Activated CD4-positive, alpha-beta memory T cell treated with anti-CD3 and anti-CD28 coated beads, Interleukin-2, amount 10 ng/mL, durations not matched to agents 7 days and 5 days (primary cell): ENCODE measurements at regions not wholly inside any gene's neighbourhood (a gene's known extent, or its start where the extent isn't known, plus 50 kb on each side); places are given as distances from the start of the nearest gene placed in this dataset.
"Not testable (repeated sequence)": the region's sequence is repeated elsewhere in the genome, so short reads cannot be mapped to it uniquely, and the experiment has no call there.

Experiments
- CTCF ChIA-PET: fragments of 350-600 bp; sonication (Branson Sonifier 250); formaldehyde crosslinking; loops from one replicate; lab custom pipeline; 2021; ENCODE audit warnings: antibody characterized with exemption, inconsistent platforms; lab: Charles Lee
- POLR2A ChIA-PET: fragments of 350-600 bp; sonication (Branson Sonifier 250); formaldehyde crosslinking; loops from one replicate; lab custom pipeline; 2021; ENCODE audit warnings: antibody characterized with exemption; lab: Charles Lee
- DNase-seq: peaks from one replicate; pipeline ENCODE4 v3.0.0-alpha.2; 2020
- H3K27ac Mint-ChIP-seq: one replicate; pipeline ENCODE4 v1.8.0; 2021; ENCODE audit warnings: mild to moderate bottlenecking, mixed read lengths
- H3K27me3 Mint-ChIP-seq: one replicate; pipeline ENCODE4 v1.8.0; 2021; ENCODE audit warnings: mixed read lengths
- H3K36me3 Mint-ChIP-seq: one replicate; pipeline ENCODE4 v1.8.0; 2021; ENCODE audit warnings: low read depth, mixed read lengths
- H3K4me1 Mint-ChIP-seq: one replicate; pipeline ENCODE4 v1.8.0; 2021; ENCODE audit warnings: mixed read lengths
- H3K4me3 Mint-ChIP-seq: one replicate; pipeline ENCODE4 v1.8.0; 2021; ENCODE audit warnings: mild to moderate bottlenecking, mixed read lengths
- H3K9me3 Mint-ChIP-seq: one replicate; pipeline ENCODE4 v1.8.0; 2021; ENCODE audit warnings: mixed read lengths

DNA sequence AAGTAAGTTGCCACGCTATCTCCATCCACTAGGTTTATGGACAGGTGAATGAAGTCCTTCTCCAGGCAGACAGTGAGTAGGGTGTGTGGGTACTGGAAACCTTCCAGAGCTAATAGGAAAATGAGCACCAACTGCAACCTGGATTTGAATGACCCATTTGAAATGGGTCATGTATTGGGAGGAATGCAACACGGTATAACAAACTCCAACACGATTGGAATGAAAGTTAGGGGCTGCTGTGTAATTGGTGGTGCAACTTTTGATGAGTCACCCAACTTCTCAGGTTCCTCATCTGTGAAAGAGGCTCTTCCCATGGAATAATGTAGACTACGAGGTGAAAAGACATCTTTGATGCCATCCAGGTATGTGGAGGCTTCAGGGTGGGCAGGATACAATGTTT, 241.4 kb upstream of the PODXL start:
- no peaks in the 10 kb centered on the region for H3K9me3 Mint-ChIP-seq
- H3K27ac Mint-ChIP-seq: no peak overlapping the region
- no peaks in the 10 kb centered on the region for H3K36me3 Mint-ChIP-seq
- no peaks in the 10 kb centered on the region for H3K4me1 Mint-ChIP-seq
- POLR2A ChIA-PET: no interaction called here
- CTCF ChIA-PET: no interaction called here
- H3K4me3 Mint-ChIP-seq: no peak overlapping the region
- no peak for DNase-seq
- H3K27me3 Mint-ChIP-seq: no peaks in the 10 kb centered on the region

DNA sequence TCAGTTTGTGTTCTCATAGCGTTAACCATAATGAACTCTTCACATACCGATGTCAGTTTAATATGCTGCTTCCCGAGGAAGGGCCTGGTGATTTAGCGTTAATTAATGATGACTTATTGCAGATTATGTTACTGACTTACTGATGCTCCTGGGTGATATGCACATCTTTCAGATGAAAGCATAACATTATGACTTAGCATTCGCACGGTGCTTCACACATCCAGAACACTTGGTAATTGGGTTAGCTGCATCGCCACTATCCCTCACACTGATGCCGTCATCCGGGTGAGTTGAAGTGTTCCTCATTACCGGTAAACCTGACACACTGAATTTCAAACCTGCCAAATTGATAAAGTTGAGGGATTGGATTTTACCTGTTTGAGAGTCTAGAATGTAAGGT, 239.0 kb upstream of the PODXL start:
- Mint-ChIP-seq H3K36me3 (no peaks in the 10 kb centered on the region), H3K27ac (no peak overlapping the region), H3K27me3 (no peaks in the 10 kb centered on the region), H3K4me3 (no peak overlapping the region), H3K9me3 (no peaks in the 10 kb centered on the region), H3K4me1 (no peaks in the 10 kb centered on the region)
- ChIA-PET POLR2A (no interaction called here), CTCF (no interaction called here)
- no peak for DNase-seq

DNA sequence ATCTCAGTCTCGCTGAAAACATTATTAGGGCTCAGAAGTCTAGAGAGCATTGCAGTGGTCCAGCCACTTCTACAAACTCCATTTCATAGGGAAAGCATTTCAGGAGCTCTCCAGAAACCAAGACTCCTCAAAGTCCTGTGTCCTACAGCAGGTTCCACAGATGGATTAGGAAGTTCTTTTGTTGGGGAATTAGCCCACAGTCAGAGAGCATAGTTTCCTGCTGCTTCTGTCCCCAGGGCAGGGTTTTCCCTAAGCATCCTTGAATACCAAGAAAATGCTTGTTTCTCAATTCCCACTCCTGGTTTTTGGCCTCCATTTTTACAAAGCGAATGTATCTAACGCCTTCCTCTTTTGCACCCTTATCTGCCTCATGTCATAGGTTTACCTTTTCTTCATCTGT, 235.9 kb upstream of the PODXL start:
- no peak overlapping the region for H3K4me3 Mint-ChIP-seq
- no peak overlapping the region for H3K27ac Mint-ChIP-seq
- DNase-seq: no peak
- ChIA-PET POLR2A (no interaction called here), CTCF (no interaction called here)
- H3K9me3 Mint-ChIP-seq: no peaks in the 10 kb centered on the region
- no peaks in the 10 kb centered on the region for H3K27me3 Mint-ChIP-seq
- H3K36me3 Mint-ChIP-seq: no peaks in the 10 kb centered on the region
- H3K4me1 Mint-ChIP-seq: no peaks in the 10 kb centered on the region

GRCh38 chr7:131787101-131787500, 230.7 kb upstream of the PODXL start:
- Mint-ChIP-seq H3K4me3 (no peak overlapping the region), H3K27ac (no peak overlapping the region), H3K27me3 (peaks cover 2% of the 10 kb centered on the region), H3K4me1 (no peaks in the 10 kb centered on the region), H3K9me3 (no peaks in the 10 kb centered on the region), H3K36me3 (no peaks in the 10 kb centered on the region)
- ChIA-PET POLR2A (no interaction called here), CTCF (no interaction called here)
- DNase-seq: no peak

GRCh38 chr7:131786204-131786603, 229.8 kb upstream of the PODXL start:
- H3K4me3 Mint-ChIP-seq: no peak overlapping the region
- H3K36me3 Mint-ChIP-seq: no peaks in the 10 kb centered on the region
- ChIA-PET CTCF (no interaction called here), POLR2A (no interaction called here)
- H3K27ac Mint-ChIP-seq: no peak overlapping the region
- DNase-seq: no peak
- H3K9me3 Mint-ChIP-seq: no peaks in the 10 kb centered on the region
- no peaks in the 10 kb centered on the region for H3K4me1 Mint-ChIP-seq
- H3K27me3 Mint-ChIP-seq: peaks cover 2% of the 10 kb centered on the region

DNA sequence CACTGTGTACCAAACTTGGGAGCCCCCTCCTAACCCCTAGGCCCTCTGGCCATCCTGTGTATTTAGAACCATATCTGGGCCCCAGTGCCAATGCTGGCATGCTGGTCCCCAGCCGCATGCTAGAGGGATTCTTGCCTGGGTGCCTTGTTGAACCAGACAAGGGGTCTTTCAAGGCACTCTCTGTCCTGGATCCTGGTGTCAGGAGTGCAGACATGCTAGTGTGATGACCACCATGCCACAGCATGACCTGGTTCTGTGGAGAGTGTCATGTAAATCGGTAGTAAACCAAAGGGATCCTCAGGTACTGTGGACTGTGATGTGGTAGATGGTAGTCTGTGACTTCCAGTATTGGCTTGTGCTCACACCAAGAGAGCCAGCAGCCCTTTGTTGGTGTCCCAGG, 222.2 kb upstream of the PODXL start:
- Mint-ChIP-seq H3K4me1 (no peaks in the 10 kb centered on the region), H3K9me3 (no peaks in the 10 kb centered on the region), H3K4me3 (no peak overlapping the region), H3K36me3 (no peaks in the 10 kb centered on the region), H3K27ac (no peak overlapping the region), H3K27me3 (no peaks in the 10 kb centered on the region)
- CTCF ChIA-PET: no interaction called here
- DNase-seq: no peak
- POLR2A ChIA-PET: no interaction called here

- no peaks in the 10 kb centered on the region for H3K4me1 Mint-ChIP-seq
- POLR2A ChIA-PET: no interaction called here
- H3K27me3 Mint-ChIP-seq: peaks cover 2% of the 10 kb centered on the region
- DNase-seq: no peak
- no peak overlapping the region for H3K27ac Mint-ChIP-seq
- H3K36me3 Mint-ChIP-seq: no peaks in the 10 kb centered on the region
- no peaks in the 10 kb centered on the region for H3K9me3 Mint-ChIP-seq
- CTCF ChIA-PET: no interaction called here
- H3K4me3 Mint-ChIP-seq: no peak overlapping the region
Measured at GRCh38 chr7:131774419-131775220, 218.2 kb upstream of the PODXL start.

DNA sequence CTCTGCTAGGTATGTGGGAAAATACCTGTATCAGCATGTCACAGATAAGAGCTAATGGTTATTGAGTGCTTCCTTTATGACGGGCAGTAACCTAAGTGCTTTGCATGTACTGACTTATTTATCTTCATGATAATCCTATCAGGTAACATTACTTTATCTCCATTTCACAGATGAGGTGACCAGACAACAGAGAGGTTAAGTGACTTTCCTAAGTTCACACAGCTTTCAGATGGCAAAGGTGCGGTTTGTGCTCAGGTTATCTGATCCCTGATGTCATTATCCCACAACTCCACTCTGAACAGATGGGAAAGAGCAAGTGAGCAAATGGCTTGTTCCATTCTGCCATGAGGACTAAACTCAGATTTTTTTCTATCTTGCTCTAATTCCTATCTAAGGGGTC, 217.0 kb upstream of the PODXL start:
- Mint-ChIP-seq H3K27me3 (peaks cover 2% of the 10 kb centered on the region), H3K4me3 (no peak overlapping the region), H3K4me1 (no peaks in the 10 kb centered on the region), H3K9me3 (no peaks in the 10 kb centered on the region), H3K27ac (no peak overlapping the region), H3K36me3 (no peaks in the 10 kb centered on the region)
- CTCF ChIA-PET: no interaction called here
- no peak for DNase-seq
- POLR2A ChIA-PET: no interaction called here

GRCh38 chr7:131769241-131769640, 212.8 kb upstream of the PODXL start:
- ChIA-PET POLR2A (no interaction called here), CTCF (no interaction called here)
- H3K36me3 Mint-ChIP-seq: no peaks in the 10 kb centered on the region
- H3K4me1 Mint-ChIP-seq: no peaks in the 10 kb centered on the region
- H3K27ac Mint-ChIP-seq: no peak overlapping the region
- DNase-seq: no peak
- H3K9me3 Mint-ChIP-seq: no peaks in the 10 kb centered on the region
- H3K4me3 Mint-ChIP-seq: no peak overlapping the region
- peaks cover 4% of the 10 kb centered on the region for H3K27me3 Mint-ChIP-seq

- ChIA-PET POLR2A (no interaction called here), CTCF (no interaction called here)
- Mint-ChIP-seq H3K4me3 (no peak overlapping the region), H3K27me3 (peaks cover 4% of the 10 kb centered on the region), H3K9me3 (no peaks in the 10 kb centered on the region), H3K27ac (no peak overlapping the region), H3K36me3 (no peaks in the 10 kb centered on the region), H3K4me1 (no peaks in the 10 kb centered on the region)
- DNase-seq: no peak
Measured at GRCh38 chr7:131767591-131767990, 211.2 kb upstream of the PODXL start.

DNA sequence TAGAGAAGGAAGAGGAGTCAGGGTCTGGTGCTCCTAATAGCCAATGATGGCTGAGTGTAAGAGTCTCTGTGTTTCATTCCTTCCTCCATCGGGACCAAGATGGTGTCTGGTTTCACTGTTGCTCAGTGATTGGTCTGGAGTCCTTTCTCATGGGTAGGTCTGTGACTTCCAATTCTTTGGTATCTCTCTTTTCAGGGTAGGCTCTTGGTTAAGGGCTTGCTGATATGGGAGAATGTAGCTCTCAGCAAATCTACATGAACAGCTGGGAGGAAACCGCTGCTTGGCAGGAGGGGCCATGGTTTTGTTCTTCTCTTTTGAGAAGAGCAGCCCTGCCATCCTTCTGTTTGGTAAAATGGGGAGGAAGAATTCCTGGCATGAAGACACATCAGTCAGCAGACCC, 209.1 kb upstream of the PODXL start:
- no peak overlapping the region for H3K4me3 Mint-ChIP-seq
- DNase-seq: no peak
- H3K9me3 Mint-ChIP-seq: no peaks in the 10 kb centered on the region
- no peaks in the 10 kb centered on the region for H3K36me3 Mint-ChIP-seq
- no peaks in the 10 kb centered on the region for H3K4me1 Mint-ChIP-seq
- H3K27ac Mint-ChIP-seq: no peak overlapping the region
- H3K27me3 Mint-ChIP-seq: peaks cover 1% of the 10 kb centered on the region
- CTCF ChIA-PET: no interaction called here
- POLR2A ChIA-PET: no interaction called here

DNA sequence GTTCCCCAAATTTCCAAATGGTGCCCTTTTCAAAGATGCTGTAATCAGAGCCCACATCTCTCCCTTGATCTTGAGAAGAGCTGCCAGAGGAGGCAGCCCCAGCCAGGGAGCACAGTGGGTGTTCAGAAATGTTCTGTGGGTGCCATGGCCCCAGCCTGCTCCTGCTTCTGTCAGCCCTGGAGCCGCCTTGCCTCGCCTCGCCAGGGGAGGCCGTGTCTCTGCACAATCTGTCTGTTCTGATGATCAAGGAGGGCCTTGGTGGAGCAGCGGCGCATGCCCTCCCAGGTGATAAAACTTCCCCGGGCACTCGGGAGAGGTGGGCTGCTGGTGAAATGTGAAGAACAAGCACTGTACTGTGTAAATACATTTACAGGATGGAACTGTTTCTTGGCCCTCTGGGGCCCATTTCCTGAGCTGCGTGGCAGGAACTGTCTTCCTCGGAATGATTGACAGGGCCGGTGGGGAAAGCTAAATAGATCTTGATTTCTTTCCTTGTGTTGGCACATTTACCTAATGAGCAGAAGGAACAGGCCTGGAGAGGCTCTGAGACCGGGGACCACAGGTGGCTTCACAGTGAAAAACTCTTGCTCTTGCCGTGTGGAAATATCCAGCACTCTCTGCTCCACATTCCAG, 207.8 kb upstream of the PODXL start:
- peaks cover 3% of the 10 kb centered on the region for H3K27me3 Mint-ChIP-seq
- POLR2A ChIA-PET: no interaction called here
- no peak for DNase-seq
- H3K27ac Mint-ChIP-seq: no peak overlapping the region
- CTCF ChIA-PET: interaction anchor here (0.6 kb wide), 1 partner anchor 8 kb away, joined by 3 read pairs; no protein-coding TSS in a partner anchor
- no peaks in the 10 kb centered on the region for H3K36me3 Mint-ChIP-seq
- H3K4me3 Mint-ChIP-seq: no peak overlapping the region
- H3K4me1 Mint-ChIP-seq: no peaks in the 10 kb centered on the region
- H3K9me3 Mint-ChIP-seq: no peaks in the 10 kb centered on the region

GRCh38 chr7:131762753-131763152, 206.3 kb upstream of the PODXL start:
- no peak overlapping the region for H3K4me3 Mint-ChIP-seq
- H3K36me3 Mint-ChIP-seq: no peaks in the 10 kb centered on the region
- CTCF ChIA-PET: no interaction called here
- peaks cover 3% of the 10 kb centered on the region for H3K27me3 Mint-ChIP-seq
- no peaks in the 10 kb centered on the region for H3K9me3 Mint-ChIP-seq
- POLR2A ChIA-PET: no interaction called here
- no peak overlapping the region for H3K27ac Mint-ChIP-seq
- DNase-seq: no peak
- H3K4me1 Mint-ChIP-seq: no peaks in the 10 kb centered on the region

- H3K27me3 Mint-ChIP-seq: peaks cover 13% of the 10 kb centered on the region
- POLR2A ChIA-PET, H3K27ac Mint-ChIP-seq, DNase-seq, H3K36me3 Mint-ChIP-seq, H3K4me3 Mint-ChIP-seq, CTCF ChIA-PET, H3K9me3 Mint-ChIP-seq, H3K4me1 Mint-ChIP-seq: not testable (repeated sequence)
Measured at GRCh38 chr7:131755801-131756200, 199.4 kb upstream of the PODXL start.
